GM12874 (cell line): ENCODE measurements at regions not wholly inside any gene's neighbourhood (a gene's known extent, or its start where the extent isn't known, plus 50 kb on each side); places are given as distances from the start of the nearest gene placed in this dataset.

ENCODE experiments used
- CTCF ChIP-seq: IDR thresholded peaks from 2 replicates; pipeline ENCODE4 v1.5.1; 2011; ENCODE audit warnings: low read depth, mild to moderate bottlenecking, control low read depth, low read length, moderate library complexity; ENCODE audit not compliant: insufficient read depth

GRCh38 chr9:106775960-106776359 lies 87.0 kb upstream of the ZNF462 start:
- no peak for TF ChIP-seq CTCF

DNA sequence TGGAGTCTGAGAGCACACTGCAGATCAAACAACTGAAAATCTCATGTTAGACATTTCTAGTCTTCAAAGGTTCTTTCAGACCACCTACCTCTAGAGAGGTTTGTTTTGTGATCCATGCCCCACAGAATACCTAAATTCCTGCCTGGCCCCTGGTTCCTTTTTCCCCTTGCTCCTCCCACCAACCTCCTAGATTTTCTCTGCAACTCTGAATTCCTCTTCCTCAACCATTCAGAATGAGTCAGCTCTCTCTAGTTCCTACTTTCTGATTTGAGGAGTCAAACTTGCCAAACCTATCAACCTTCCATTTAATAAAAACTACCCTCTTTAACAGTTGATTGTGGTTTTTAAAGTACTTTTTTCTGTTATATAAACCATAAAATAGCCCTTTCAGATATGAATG lies 83.2 kb upstream of the ZNF462 start:
- no peak for TF ChIP-seq CTCF

GRCh38 chr9:106783121-106783520 lies 79.8 kb upstream of the ZNF462 start:
- no peak for TF ChIP-seq CTCF

DNA sequence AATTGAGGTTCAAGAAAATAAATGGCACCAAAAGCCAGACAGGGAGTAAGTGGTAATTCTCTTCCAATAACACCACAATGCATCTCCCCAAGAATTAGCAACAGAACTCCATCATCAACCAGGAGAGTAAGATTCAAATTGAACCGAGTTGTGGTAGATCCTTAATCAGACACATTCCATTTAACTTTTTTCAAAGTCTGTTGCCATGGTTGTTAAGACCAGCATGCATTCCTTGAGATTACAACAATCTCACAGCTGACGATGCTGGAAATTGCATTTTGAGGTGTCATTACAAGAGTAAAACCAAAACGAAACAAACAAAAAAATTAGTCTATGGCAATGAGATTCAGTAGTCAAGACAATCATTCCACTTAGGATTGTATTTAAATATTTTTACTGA lies 78.9 kb upstream of the ZNF462 start:
- no peak for TF ChIP-seq CTCF

DNA sequence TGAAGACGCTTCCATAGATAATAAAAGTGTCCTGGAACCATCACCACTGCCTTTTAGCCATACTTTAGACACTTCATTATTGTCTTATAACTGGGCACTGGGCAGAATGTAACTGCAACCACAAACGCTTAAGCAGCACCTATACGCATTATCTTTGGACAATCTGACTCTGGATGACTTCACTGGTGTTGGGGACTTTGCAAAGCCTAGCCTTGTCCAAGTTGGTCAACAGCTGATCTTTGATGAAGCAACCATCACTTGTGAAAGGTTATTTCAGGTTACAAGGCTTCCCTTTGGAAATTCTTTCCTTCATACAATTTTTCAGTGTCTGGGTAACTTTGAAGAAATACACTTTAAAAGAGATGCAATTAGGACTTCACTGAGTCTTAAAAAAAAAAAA lies 77.8 kb upstream of the ZNF462 start:
- no peak for TF ChIP-seq CTCF

DNA sequence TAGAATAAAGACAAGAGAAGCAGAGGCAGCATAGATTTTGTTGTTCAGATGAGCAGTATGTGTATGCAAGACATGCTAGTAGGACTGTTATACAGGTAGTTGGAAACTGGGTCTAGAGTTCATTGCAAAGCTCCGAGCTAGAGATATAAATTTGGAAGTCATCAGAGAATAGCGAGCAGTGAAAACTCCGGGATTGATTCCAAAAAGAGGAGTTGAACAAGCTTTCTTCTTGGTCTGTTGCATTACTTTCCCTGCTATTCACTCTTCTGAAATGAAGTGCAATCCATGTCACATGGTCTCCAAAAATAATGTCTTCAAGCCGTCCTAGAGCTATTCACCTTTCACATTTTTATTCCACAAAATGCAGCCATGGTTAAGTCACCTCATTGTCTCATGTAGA lies 67.9 kb upstream of the ZNF462 start:
- TF ChIP-seq CTCF: no peak

GRCh38 chr9:106796771-106797170 lies 66.2 kb upstream of the ZNF462 start:
- TF ChIP-seq CTCF: no peak

GRCh38 chr9:106797299-106797698 lies 65.7 kb upstream of the ZNF462 start:
- TF ChIP-seq CTCF: no peak
